Peyer's patch (tissue), 4 donors: ENCODE measurements at regions not wholly inside any gene's neighbourhood (a gene's known extent, or its start where the extent isn't known, plus 50 kb on each side); places are given as distances from the start of the nearest gene placed in this dataset.

Source experiments
- DNase-seq, 3 donors: peaks; one replicate each; pipeline ENCODE4 v3.0.0-alpha.2; 2017 to 2019
- H3K27ac ChIP-seq, 4 donors: fragments of 200-600 bp; sonication (generic); one replicate each; pipeline ENCODE4 v1.5.1; 2016 to 2019
- H3K27me3 ChIP-seq, 2 donors: fragments of 200-600 bp; sonication (generic); one replicate each; pipeline ENCODE4 v1.5.1; 2019
- H3K36me3 ChIP-seq, 3 donors: fragments of 200-600 bp; sonication (generic); one replicate each; pipeline ENCODE4 v1.5.1; 2016 to 2019
- H3K4me1 ChIP-seq, 4 donors: fragments of 200-600 bp; sonication (generic); one replicate each; pipeline ENCODE4 v1.5.1; 2016 to 2019
- H3K4me3 ChIP-seq, 4 donors: fragments of 200-600 bp; sonication (generic); 1 replicate in 3 of 4; 2 replicates in 1 of 4; pipeline ENCODE4 v1.5.1; 2016 to 2019; ENCODE audit warnings: mild to moderate bottlenecking in 1 of 4
- H3K9me3 ChIP-seq, 4 donors: fragments of 200-600 bp; sonication (generic); one replicate each; pipeline ENCODE4 v1.5.1; 2016 to 2019; ENCODE audit warnings: mild to moderate bottlenecking in 1 of 4
- POLR2A ChIP-seq, 2 donors: fragments of 450-650 bp; IDR thresholded peaks; one replicate each; pipeline ENCODE4 v1.5.1; 2017; ENCODE audit warnings: antibody characterized with exemption in 2 of 2, mild to moderate bottlenecking in 2 of 2, moderate library complexity in 2 of 2
- TF ChIP-seq, protein P1 (sequence below), 6 experiments: fragments of 450-650 bp in 4 of 6; fragments of 200-600 bp in 2 of 6; sonication (generic) in 1 of 6; IDR thresholded peaks; one replicate each; pipeline ENCODE4 v1.5.1; 2017 to 2019; ENCODE audit warnings: antibody characterized with exemption in 6 of 6, mild to moderate bottlenecking in 3 of 6, moderate library complexity in 1 of 6

GRCh38 chr10:101294109-101294508 lies 59.9 kb upstream of the BTRC start:
- TF ChIP-seq, protein P1, sequence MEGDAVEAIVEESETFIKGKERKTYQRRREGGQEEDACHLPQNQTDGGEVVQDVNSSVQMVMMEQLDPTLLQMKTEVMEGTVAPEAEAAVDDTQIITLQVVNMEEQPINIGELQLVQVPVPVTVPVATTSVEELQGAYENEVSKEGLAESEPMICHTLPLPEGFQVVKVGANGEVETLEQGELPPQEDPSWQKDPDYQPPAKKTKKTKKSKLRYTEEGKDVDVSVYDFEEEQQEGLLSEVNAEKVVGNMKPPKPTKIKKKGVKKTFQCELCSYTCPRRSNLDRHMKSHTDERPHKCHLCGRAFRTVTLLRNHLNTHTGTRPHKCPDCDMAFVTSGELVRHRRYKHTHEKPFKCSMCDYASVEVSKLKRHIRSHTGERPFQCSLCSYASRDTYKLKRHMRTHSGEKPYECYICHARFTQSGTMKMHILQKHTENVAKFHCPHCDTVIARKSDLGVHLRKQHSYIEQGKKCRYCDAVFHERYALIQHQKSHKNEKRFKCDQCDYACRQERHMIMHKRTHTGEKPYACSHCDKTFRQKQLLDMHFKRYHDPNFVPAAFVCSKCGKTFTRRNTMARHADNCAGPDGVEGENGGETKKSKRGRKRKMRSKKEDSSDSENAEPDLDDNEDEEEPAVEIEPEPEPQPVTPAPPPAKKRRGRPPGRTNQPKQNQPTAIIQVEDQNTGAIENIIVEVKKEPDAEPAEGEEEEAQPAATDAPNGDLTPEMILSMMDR (IDR thresholded peaks at IDR 0.05): no peak
- TF ChIP-seq POLR2A (IDR thresholded peaks at IDR 0.05): no peak
- DNase-seq: peak in 1 of 3 donors; percentile 2
- Histone ChIP-seq H3K9me3 (no peaks in the 10 kb centered on the region), H3K27ac (no peak overlapping the region), H3K27me3 (peaks cover 0 to 25% of the 10 kb centered on the region in 2 donors), H3K4me3 (no peak overlapping the region), H3K36me3 (no peaks in the 10 kb centered on the region), H3K4me1 (peaks cover 0 to 19% (median 14%) of the 10 kb centered on the region in 4 donors)

GRCh38 chr10:101295261-101295660 lies 58.7 kb upstream of the BTRC start:
- peaks cover 0 to 25% of the 10 kb centered on the region in 2 donors for H3K27me3 ChIP-seq
- H3K4me1 ChIP-seq: peaks cover 0 to 19% (median 14%) of the 10 kb centered on the region in 4 donors
- no peak for TF ChIP-seq POLR2A (IDR thresholded peaks at IDR 0.05)
- TF ChIP-seq, protein P1 (IDR thresholded peaks at IDR 0.05): no peak

GRCh38 chr10:101297901-101298486 lies 56.0 kb upstream of the BTRC start:
- no peak overlapping the region for H3K4me3 ChIP-seq
- H3K36me3 ChIP-seq: no peaks in the 10 kb centered on the region
- peak; percentile 53 to 85 (median 76) for DNase-seq
- TF ChIP-seq, protein P1 (IDR thresholded peaks at IDR 0.05): peak; percentile 59 to 89 (median 68)
- TF ChIP-seq POLR2A (IDR thresholded peaks at IDR 0.05): no peak
- H3K27ac ChIP-seq: no peak overlapping the region
- no peaks in the 10 kb centered on the region for H3K4me1 ChIP-seq
- no peaks in the 10 kb centered on the region for H3K9me3 ChIP-seq
- H3K27me3 ChIP-seq: peaks cover 0 to 1% of the 10 kb centered on the region in 2 donors

More at GRCh38 chr10:101295261-101295660, 58.7 kb upstream of the BTRC start:
- no peak overlapping the region for H3K4me3 ChIP-seq
- no peak overlapping the region for H3K27ac ChIP-seq
- no peaks in the 10 kb centered on the region for H3K9me3 ChIP-seq
- no peak for DNase-seq
- H3K36me3 ChIP-seq: no peaks in the 10 kb centered on the region

- Histone ChIP-seq H3K36me3 (no peaks in the 10 kb centered on the region), H3K27me3 (no peaks in the 10 kb centered on the region), H3K27ac (no peak overlapping the region), H3K9me3 (no peaks in the 10 kb centered on the region), H3K4me1 (no peaks in the 10 kb centered on the region), H3K4me3 (no peak overlapping the region)
- TF ChIP-seq, protein P1 (IDR thresholded peaks at IDR 0.05): no peak
- no peak for TF ChIP-seq POLR2A (IDR thresholded peaks at IDR 0.05)
- no peak for DNase-seq
Measured at GRCh38 chr10:101299211-101299610, 54.8 kb upstream of the BTRC start.

GRCh38 chr10:101301111-101301731 lies 52.7 kb upstream of the BTRC start:
- Histone ChIP-seq H3K27ac (no peak overlapping the region), H3K27me3 (no peaks in the 10 kb centered on the region), H3K9me3 (no peaks in the 10 kb centered on the region), H3K36me3 (no peaks in the 10 kb centered on the region), H3K4me3 (no peak overlapping the region), H3K4me1 (no peaks in the 10 kb centered on the region)
- TF ChIP-seq POLR2A (IDR thresholded peaks at IDR 0.05): no peak
- TF ChIP-seq, protein P1 (IDR thresholded peaks at IDR 0.05): peak in 4 of 6 experiments; percentile 26 to 64 (median 60)
- DNase-seq: peak in 1 of 3 donors; percentile 67
